GM19328 (cell line): ENCODE measurements at regions not wholly inside any gene's neighbourhood (a gene's known extent, or its start where the extent isn't known, plus 50 kb on each side); places are given as distances from the start of the nearest gene placed in this dataset.
"Not testable (repeated sequence)": the region's sequence is repeated elsewhere in the genome, so short reads cannot be mapped to it uniquely, and the experiment has no call there.

Source experiments
- ATAC-seq: cut with Tn5 transposase; IDR thresholded peaks from one replicate; pipeline ENCODE4 v1.9.1; 2021; ENCODE audit warnings: mild to moderate bottlenecking, moderate library complexity; ENCODE audit not compliant: unreplicated experiment

DNA sequence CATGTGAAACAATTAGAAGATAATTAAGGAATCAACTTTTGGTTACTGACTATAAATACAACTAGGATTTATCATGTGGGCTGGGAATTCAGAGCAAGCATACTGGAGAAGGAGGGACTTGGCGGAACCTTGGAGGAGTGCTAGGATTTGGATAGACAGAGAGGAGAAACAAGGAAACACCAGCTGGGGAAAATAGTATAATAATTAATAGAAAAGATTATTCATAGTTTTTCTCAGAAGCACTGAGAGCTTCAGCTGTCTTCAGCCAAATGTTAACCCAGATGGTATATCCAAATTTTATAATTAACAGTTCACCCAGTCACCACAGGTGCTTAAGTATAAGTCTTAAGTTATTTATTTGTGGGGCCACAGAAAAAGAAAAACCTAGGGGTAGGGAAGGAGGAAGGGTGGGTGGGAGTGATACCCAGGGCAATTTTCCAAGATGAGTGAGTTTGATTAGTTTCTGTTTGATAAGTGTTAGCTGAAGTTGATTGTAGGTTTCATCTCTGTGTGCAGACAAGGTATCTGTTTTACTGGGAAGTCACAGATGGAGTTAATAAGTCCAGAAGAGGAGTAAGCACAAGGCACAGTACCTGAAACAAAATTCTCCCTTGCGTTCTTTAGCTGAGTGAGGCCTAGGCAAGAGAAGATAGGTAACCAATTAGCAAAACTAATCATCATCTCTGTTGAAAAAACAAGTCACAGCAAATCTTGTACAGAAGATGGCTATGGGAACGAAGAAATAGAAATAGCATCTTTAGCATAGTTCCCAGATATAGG lies 175.5 kb downstream of the TFAP2B start:
- no peak for ATAC-seq

DNA sequence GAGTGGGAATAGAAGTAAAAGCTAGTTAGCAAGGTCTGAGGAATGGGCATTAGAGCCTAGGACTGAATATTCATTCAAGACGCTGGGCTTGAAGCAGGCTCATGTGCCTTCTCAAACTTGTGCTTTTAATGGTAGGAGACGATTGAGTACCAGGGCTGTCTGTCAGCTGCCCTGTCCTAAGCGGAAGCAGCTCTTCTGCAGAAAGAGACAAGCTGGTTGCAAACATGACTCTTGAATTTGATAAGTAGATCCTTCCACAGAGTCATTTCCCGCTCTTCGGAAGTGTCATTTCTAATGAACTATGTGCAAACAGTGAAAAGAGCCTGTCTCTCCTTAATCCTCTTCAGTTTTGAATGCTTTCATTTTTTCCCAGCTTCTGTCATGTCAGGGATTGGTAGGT lies 176.4 kb downstream of the TFAP2B start:
- no peak for ATAC-seq

DNA sequence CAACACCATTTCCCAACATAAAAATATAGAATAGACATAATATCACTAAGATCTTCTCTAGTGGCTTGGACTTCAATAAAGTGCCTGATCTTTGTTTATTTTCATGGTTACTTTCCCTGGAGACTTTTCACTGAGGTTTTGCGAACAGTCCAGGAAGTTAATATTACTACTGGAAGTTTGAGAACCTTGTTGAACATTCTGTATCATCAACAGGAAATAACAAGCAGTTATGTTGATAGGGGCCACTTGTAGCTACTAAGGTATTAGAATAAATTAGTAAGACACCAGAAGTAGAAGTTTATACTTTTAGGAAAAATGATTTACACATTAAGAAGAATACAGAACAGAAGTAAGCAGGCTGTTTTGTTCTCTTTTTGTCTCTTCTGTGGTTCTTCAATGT lies 180.2 kb downstream of the TFAP2B start:
- no peak for ATAC-seq

DNA sequence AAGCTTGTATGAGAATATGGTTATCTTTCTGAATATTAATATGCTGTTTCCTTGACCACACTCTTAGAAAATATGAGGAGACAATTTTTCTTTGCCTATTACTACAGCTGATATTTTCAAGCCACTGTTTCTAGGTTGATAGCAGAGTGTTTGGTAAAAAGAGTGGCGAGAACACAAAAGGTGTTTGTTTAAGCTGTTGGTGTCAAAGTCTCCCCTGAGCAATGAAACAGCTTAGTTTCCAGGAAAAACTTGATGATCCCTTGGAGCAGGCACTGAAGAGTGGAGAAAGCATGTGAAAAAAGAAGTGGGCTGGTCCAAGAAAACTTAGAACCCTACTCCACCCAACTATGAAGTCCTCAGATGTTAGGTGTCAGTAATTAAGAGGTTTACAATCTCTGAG lies 182.7 kb downstream of the TFAP2B start:
- ATAC-seq, result no peak

DNA sequence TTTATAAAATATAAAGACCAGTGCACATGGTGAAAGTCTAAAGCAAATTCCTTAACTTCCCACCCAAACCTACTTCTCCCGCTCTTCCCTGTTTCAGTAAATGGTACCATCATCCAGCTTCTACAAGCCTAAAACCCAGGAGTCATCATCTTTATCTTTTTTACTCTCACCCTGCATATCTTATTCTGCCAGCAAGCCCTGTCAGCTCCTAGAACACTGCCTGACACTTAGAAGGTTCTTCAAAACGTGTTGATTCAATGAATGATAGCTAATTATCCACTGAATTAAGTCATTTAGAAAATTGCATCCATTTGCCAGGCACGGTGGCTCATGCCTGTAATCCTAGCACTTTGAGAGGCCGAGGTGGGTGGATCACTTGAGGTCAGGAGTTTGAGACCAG lies 185.7 kb downstream of the TFAP2B start:
- no peak for ATAC-seq

DNA sequence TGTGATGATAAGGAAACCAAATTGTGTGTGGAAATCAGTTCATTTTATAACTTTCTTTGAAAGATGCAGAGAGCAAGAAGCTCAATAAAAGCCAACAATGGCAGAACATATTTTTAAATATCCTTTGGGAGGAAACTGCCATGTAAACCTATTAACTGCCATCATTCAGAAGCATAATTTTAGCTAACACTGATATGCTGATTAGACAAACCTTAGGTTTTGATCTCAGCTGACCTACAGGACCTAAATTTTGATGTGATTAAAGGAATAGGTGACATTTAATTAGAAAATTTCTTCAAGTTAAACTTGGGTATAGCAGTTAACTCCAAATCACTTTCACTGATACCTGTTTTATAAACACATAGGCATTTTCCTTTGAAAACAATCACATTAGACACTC lies 187.1 kb downstream of the TFAP2B start:
- ATAC-seq, result no peak

DNA sequence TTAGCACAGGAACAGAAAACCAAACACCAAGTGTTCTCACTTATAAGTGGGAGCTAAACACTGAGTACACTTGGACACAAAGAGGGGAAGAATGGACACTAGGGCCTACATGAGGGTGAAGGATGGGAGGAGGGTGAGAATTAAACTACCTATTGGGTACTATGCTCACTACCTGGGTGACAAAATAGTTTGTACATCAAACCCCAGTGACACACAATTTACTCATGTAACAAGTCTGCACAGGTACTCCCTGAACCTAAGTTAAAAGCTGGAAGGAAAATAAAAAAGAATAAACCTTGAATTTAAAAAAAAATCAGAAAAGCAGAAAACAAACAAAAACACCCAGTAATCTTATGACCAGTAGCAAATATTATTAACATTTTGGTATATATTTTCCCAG lies 188.6 kb downstream of the TFAP2B start:
- no peak for ATAC-seq

DNA sequence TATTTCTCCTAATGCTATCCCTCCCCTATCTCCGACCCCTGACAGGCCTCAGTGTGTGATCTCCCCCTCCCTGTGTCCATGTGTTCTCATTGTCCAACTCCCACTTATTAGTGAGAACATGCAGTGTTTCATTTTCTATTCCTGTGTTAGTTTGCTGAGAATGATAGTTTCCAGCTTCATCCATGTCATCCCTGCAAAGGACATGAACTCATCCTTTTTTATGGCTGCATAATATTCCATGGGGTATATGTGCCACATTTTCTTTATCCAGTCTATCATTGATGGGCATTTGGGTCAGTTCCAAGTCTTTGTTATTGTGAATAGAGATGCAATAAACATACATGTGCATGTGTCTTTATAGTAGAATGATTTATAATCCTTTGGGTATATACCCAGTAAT lies 190.0 kb downstream of the TFAP2B start:
- not testable (repeated sequence) for ATAC-seq

DNA sequence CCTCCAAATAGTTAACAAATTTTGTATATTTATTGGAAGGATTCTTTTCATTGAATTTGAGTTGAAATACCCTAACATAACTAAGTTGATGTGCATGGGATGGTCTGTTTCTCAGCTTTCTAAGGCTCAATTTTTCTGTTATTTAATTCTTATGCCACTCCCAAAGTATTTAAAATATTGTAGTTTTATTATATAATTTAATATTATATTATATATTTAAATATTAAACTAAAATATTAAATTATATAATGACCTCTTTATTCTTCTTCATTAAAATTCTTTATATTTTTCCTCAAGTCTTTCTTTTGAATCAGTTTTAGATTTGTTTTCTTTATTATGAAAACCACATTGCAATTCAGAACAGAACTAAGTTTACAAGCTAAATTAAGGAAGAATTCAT lies 194.7 kb downstream of the TFAP2B start:
- no peak for ATAC-seq

DNA sequence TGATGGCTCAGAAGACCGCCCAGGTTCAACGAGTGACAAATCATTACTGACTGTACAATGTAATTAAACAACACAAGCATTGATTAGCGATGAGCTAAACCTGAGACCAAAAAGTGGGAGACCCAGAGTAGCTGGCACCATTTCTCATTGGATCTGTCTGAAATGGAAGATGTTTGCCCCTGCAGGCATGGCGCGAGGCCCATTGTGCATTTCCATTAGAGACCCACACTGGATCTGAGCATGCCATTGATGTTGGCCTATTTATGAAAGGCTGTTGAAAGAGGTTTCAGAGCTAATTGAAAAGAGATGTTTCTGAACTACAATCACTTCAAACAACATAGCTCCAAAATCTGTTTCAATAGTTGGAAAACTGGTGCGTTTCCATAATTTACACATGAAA lies 196.7 kb downstream of the TFAP2B start:
- no peak for ATAC-seq

DNA sequence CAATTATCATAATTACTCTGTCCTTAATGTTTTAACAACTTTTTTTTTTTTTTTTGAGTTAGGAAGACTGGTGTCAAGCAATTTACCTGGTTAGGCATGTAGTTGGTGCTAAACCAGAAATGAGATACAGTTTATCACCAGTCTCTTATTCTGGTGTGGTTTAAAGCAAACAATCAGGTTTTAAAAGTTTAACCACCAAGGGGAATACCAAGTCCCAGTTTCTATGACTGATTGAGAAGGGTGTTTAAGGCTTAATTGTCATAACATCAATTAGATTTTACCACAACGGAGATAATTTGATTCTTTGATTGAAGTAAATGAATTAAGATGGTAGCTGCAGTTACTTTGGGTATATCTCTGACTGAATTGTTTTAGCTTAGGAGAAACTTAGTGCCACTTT lies 197.8 kb downstream of the TFAP2B start:
- no peak for ATAC-seq

DNA sequence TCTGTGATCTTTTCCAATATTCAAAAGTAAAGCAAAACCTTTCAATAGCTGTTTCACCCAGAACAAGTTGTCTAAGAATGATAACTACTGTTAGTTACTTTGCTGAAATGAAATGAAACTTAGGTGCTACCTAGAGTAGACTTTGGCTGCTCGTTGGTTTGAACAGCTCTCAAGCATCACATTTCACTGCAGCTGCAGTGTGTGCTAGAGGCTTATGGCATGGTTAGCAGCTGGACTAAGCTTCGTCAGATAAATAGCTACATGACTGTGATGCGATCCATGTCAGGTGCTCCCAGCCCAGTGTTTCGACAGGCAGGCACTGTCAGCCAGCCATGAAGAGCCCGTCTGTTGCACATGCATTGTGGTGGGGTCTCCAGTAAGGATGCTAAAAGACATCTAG lies 201.1 kb downstream of the TFAP2B start:
- ATAC-seq, result no peak

DNA sequence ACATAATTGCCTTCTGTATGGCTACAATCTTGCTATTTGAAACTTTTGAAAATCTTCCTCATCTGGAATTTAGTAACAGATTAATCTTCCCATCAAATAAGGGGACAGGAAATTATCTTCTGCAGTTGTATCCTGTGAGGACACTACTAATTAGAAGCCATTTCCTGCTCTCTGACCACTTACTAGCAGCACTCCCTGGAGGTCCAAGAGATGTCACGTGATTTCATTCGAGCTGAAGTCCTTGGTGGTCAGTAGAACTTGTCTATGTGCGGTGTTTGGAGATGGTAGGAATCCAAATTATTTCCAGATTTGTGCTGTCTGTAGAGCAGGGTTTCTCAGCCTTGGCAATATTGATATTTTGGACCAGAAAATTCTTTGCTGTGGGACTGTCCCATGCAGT lies 202.5 kb downstream of the TFAP2B start:
- ATAC-seq, result no peak

DNA sequence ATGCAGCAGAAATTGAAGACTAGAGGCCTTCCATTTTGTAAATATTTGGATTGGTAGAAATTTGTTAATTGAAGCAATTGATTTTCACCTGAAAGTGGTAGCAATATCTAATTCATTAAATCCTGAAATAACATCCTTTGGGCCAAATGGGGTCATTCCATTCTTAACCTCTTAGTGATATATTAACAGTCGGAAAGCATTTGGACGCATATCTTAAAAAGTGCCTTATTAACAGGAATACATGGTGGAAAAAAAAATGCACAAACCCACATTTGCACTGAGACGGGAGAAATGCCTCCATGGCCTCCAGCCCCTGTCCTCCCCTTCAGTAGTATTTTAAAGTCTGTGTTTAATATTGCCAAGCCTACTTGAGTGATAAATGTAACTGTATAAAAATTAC lies 205.5 kb downstream of the TFAP2B start:
- no peak for ATAC-seq

DNA sequence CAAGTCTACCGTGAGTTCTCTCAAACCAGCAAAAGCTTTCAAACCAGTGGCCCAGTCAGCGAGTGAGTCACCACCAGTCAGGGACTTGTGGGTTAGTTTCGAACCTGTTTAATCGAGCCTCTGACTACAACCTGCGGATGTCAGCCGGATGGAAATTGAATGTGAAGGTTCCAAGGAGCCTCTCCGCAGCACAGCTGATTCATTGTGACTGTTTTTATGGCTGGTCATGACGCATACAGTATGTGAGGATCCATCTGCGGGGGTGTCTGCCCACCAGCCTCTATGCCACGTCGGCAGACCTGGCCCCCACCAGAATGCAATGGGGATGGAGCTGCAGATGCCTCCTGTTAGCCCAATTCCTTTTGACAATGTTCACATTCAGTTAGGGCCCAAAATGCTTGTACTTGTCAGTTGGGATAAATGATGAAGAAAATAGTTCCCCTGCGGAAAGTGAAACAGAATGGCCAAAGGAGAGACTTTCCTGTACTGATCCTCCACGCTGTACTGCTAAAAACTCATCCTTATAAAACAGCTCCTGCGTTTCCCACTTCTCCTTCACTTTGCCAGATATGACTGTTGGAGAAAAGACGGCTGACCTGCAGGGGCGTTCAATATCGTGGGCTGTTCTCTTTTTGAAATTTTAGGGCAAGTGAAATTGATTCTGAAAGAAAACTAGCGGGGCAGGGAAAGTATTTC lies 206.6 kb downstream of the TFAP2B start:
- no peak for ATAC-seq

DNA sequence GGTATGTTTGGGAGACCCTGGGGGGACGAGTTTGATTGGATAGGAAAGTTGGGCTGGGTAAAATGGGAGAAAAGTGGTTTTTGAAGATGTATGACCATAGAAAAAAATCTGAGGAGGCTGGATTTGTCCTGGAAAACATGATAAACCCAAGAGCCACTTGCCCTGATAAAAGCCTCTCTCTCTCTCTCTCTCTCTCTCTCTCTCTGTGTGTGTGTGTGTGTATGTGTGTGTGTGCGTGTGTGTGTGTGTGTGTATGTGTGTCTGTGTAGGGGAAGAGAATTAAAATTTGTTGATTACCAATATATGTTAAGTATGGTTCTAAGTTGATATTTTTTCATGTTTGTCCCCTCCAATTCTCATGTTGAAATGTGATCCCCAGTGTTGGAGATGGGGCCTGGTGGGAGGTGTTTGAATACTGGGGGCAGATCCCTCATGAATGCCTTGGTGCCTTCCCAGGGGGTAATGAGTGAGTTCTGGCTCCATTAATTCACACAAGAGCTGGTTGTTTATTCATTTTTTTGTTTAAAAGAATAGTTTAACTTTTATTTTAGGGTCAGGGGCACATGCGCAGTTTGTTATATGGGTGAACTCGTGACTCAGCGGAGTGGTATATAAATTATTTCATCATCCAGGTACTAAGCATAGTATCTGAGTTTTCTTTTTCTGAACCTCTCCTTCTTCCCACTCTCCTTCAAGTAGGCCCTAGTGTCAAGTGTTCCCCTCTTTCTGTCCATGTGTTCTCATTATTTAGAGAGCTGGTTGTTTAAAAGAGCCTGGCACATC lies 208.8 kb downstream of the TFAP2B start:
- no peak for ATAC-seq

DNA sequence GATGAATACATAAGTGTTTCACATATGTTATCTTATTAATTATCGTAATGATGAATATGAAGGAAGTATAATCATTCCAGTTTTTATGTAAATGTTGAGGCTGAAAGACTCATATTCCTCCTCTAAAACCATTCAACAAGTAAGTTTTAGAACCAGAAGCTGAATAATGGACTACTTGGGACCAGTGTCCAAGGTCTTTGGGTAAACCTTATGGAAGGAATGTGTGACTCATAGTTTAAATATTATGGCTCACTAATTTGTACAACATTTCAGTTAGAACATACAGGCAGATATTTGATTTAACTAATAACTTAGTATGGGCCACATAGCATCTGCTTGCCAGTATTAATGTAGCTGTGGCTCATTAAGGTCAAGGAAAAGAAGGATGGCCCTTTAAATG lies 209.6 kb downstream of the TFAP2B start:
- no peak for ATAC-seq

DNA sequence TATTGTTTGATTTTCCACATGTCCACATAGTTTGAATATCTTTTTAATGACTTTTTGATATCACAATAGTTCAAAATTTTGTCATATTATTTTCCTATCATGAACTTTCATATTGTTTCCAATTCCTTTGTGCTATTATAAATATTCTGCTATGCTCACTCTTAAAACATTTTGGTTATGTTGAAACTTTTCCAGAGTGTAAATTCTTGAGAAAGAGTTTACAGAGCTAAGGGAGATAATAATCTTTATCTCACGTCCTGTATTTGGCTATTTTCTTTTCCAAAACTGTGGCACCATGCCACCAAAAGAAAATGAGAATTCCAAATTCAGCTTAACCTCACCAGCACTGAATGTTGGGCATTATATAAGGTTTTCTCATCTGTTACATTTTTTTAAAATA lies 210.9 kb downstream of the TFAP2B start:
- no peak for ATAC-seq

DNA sequence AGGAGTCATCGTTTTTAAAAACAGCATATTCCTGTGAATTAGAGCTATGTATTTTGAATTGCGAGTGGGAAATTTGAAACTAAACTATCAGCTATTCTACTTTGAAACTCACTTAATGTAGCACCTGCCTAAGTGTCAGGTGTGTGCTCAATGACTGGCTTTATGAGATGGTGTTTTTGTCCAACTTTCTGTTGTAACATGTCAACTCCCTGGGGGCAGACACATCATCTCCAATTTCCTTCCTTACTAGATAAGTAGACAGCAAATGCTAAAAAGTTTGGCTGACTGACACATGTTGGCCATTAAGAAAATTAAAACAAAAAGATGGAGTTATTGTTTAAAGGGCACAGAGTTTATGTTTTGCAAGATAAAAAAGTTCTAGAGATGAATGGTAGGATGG lies 226.9 kb downstream of the TFAP2B start:
- ATAC-seq, result no peak

DNA sequence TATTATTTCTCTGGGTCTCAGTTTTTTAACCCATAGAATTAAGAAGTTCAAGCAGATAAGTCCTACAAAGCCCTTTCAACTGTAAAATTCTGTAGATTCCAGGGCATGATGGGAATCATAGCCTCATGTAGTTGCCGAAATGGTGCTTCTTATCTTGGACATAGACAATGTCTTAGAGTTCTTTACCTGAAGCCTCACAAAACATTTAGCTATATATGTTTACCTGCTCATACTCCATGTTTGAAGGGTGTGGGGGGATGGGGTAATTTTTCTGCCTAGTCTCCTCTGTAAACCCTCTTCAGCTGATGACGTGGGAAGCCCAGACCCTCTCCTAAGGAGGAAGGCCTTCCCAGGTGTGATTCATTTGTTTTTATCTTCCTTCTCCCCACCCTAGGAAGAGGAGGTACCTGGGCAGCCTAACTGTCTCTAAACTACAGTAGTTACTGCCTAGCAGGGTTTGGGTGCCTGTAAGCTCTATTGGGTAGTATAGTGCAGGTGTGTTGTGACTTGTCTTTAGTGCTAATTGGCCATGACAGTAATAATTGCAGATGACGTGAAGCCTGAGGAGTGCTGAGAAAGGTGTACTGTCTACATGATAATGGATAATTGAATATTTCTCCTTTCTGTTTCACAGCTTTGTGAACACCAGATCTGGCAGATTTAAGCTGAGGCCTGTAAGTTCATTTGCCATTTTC lies 230.8 kb downstream of the TFAP2B start:
- no peak for ATAC-seq
